Thyroid gland (tissue), 4 donors: ENCODE measurements at regions not wholly inside any gene's neighbourhood (a gene's known extent, or its start where the extent isn't known, plus 50 kb on each side); places are given as distances from the start of the nearest gene placed in this dataset.

Experiments used
- POLR2A ChIP-seq, 2 donors: fragments of 450-650 bp; IDR thresholded peaks; one replicate each; pipeline ENCODE4 v1.6.1; 2017; ENCODE audit warnings: antibody characterized with exemption in 2 of 2, mild to moderate bottlenecking in 2 of 2, moderate library complexity in 1 of 2
- TF ChIP-seq, protein P1 (sequence below), 6 experiments: fragments of 200-600 bp in 3 of 6; fragments of 450-650 bp in 3 of 6; sonication (generic) in 3 of 6; IDR thresholded peaks; one replicate each; pipeline ENCODE4 v1.5.1; 2016 to 2019; ENCODE audit warnings: antibody characterized with exemption in 6 of 6, mild to moderate bottlenecking in 2 of 6, inconsistent platforms in 1 of 6, moderate library complexity in 1 of 6

DNA sequence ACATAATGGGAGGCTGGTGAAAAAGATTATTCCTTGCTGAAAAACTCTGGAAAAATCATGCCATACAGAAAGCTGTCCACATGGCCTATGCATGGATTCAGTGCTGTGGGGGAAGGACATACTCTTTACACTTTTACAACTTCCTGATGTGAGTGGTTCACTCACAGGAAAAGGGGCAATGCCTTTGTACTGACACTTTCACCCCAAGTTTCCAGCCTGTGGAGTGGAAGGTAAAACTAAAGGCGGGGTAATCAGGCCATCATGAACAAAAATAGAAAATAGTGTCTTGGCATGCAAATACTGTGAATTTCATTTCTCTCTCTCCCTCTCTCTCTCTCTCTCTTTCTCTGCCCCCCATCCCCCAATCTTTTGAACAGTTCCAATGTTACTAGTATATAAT, 281.8 kb downstream of the ETS1 start:
- TF ChIP-seq, protein P1, sequence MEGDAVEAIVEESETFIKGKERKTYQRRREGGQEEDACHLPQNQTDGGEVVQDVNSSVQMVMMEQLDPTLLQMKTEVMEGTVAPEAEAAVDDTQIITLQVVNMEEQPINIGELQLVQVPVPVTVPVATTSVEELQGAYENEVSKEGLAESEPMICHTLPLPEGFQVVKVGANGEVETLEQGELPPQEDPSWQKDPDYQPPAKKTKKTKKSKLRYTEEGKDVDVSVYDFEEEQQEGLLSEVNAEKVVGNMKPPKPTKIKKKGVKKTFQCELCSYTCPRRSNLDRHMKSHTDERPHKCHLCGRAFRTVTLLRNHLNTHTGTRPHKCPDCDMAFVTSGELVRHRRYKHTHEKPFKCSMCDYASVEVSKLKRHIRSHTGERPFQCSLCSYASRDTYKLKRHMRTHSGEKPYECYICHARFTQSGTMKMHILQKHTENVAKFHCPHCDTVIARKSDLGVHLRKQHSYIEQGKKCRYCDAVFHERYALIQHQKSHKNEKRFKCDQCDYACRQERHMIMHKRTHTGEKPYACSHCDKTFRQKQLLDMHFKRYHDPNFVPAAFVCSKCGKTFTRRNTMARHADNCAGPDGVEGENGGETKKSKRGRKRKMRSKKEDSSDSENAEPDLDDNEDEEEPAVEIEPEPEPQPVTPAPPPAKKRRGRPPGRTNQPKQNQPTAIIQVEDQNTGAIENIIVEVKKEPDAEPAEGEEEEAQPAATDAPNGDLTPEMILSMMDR (IDR thresholded peaks at IDR 0.05) = no peak
- TF ChIP-seq POLR2A (IDR thresholded peaks at IDR 0.05) = no peak
